B cell (primary cell): ENCODE measurements at regions not wholly inside any gene's neighbourhood (a gene's known extent, or its start where the extent isn't known, plus 50 kb on each side); places are given as distances from the start of the nearest gene placed in this dataset.

Experiments
- ATAC-seq: fragments of 200-7000 bp; cut with Tn5 transposase; one replicate; pipeline ENCODE4 v1.10.0; 2021; ENCODE audit warnings: low read depth, mild to moderate bottlenecking, moderate number of reproducible peaks, moderate library complexity
- CTCF ChIA-PET: fragments of 350-600 bp; sonication (Branson Sonifier 250); formaldehyde crosslinking; loops from one replicate; lab custom pipeline; 2021; ENCODE audit warnings: antibody characterized with exemption, inconsistent platforms; lab: Charles Lee
- POLR2A ChIA-PET: fragments of 350-600 bp; sonication (Branson Sonifier 250); formaldehyde crosslinking; loops from one replicate; lab custom pipeline; 2021; ENCODE audit warnings: antibody characterized with exemption; lab: Charles Lee
- DNase-seq: peaks from one replicate; pipeline ENCODE4 v3.0.0; 2013
- H2AFZ ChIP-seq: 2 replicates; pipeline ENCODE4 v1.6.1; 2012; ENCODE audit warnings: mild to moderate bottlenecking, low read depth, low read length; ENCODE audit not compliant: insufficient read depth, poor library complexity, severe bottlenecking
- H3K27ac ChIP-seq, 2 donors: 1 replicate in 1 of 2; 2 replicates in 1 of 2; pipeline ENCODE4 v1.5.1; 2012 to 2013; ENCODE audit warnings: low read length in 2 of 2, mild to moderate bottlenecking in 2 of 2, moderate library complexity in 1 of 2
- H3K27me3 ChIP-seq, 4 experiments: fragments of 200-600 bp in 1 of 4; sonication (generic) in 1 of 4; replicated peaks in 1 of 4; 1 replicate in 2 of 4; 2 replicates in 2 of 4; pipeline versions ENCODE4 v1.6.1 to v1.7.0; 2013 to 2016; ENCODE audit warnings: low read length in 3 of 4, mild to moderate bottlenecking in 2 of 4, mixed read lengths in 1 of 4, moderate library complexity in 1 of 4; ENCODE audit not compliant: insufficient read depth in 4 of 4, control insufficient read depth in 3 of 4; ENCODE audit errors: control extremely low read depth in 1 of 4
- H3K36me3 ChIP-seq, 2 experiments: replicated peaks in 1 of 2; 1 replicate in 1 of 2; 2 replicates in 1 of 2; pipeline versions ENCODE4 v1.6.1 to v1.7.1; 2013; ENCODE audit warnings: low read length in 1 of 2; ENCODE audit not compliant: insufficient read depth in 2 of 2, control insufficient read depth in 1 of 2; ENCODE audit errors: control extremely low read depth in 1 of 2, extremely low read depth in 1 of 2
- H3K4me1 ChIP-seq, 2 donors: fragments of 200-600 bp in 1 of 2; sonication (generic) in 1 of 2; 1 replicate in 1 of 2; 2 replicates in 1 of 2; pipeline versions ENCODE4 v1.5.1 to v1.6.1; 2013 to 2017; ENCODE audit warnings: low read length in 2 of 2; ENCODE audit not compliant: control insufficient read depth in 2 of 2, insufficient read depth in 2 of 2
- H3K4me2 ChIP-seq: replicated peaks from 2 replicates; pipeline ENCODE3; 2012; ENCODE audit warnings: mild to moderate bottlenecking, low read depth, low read length; ENCODE audit not compliant: poor library complexity, severe bottlenecking
- H3K4me3 ChIP-seq, 5 experiments: fragments of 200-600 bp in 1 of 5; sonication (generic) in 1 of 5; 1 replicate in 3 of 5; 2 replicates in 2 of 5; pipeline versions ENCODE4 v1.5.1 to v1.7.0; 2011 to 2016; ENCODE audit warnings: low read length in 4 of 5, mild to moderate bottlenecking in 4 of 5, low read depth in 2 of 5, control low read depth in 1 of 5, moderate library complexity in 1 of 5; ENCODE audit not compliant: insufficient read depth in 1 of 5; ENCODE audit errors: control extremely low read depth in 1 of 5, extremely low read depth in 1 of 5
- H3K79me2 ChIP-seq: fragments of 200-600 bp; sonication (generic); one replicate; pipeline ENCODE4 v1.6.0; 2016; ENCODE audit warnings: low read length; ENCODE audit not compliant: control insufficient read depth, insufficient read depth
- H3K9ac ChIP-seq: fragments of 200-600 bp; sonication (generic); 2 replicates; pipeline ENCODE4 v1.6.1; 2017; ENCODE audit warnings: mild to moderate bottlenecking, low read length, moderate library complexity
- H3K9me3 ChIP-seq, 3 donors: one replicate each; pipeline versions ENCODE4 v1.6.1 to v1.7.1; 2013; ENCODE audit warnings: low read length in 2 of 3; ENCODE audit not compliant: control insufficient read depth in 2 of 3, insufficient read depth in 1 of 3; ENCODE audit errors: control extremely low read depth in 1 of 3
- H4K20me1 ChIP-seq: 2 replicates; pipeline ENCODE4 v1.6.0; 2012; ENCODE audit warnings: mild to moderate bottlenecking, low read length; ENCODE audit not compliant: insufficient read depth, control insufficient read depth, poor library complexity, severe bottlenecking
- H3K27ac Mint-ChIP-seq: one replicate; pipeline ENCODE4 v1.8.0; 2021; ENCODE audit warnings: mixed read lengths
- H3K27me3 Mint-ChIP-seq: one replicate; pipeline ENCODE4 v1.8.0; 2021; ENCODE audit warnings: mixed read lengths
- H3K4me1 Mint-ChIP-seq: one replicate; pipeline ENCODE4 v1.8.0; 2021; ENCODE audit warnings: mixed read lengths
- H3K4me3 Mint-ChIP-seq: one replicate; pipeline ENCODE4 v1.8.0; 2021; ENCODE audit warnings: mixed read lengths
- H3K9me3 Mint-ChIP-seq: one replicate; pipeline ENCODE4 v1.8.0; 2022; ENCODE audit warnings: mixed read lengths; ENCODE audit not compliant: insufficient read depth
- CTCF ChIP-seq: fragments of 200-600 bp; IDR thresholded peaks from one replicate; pipeline ENCODE4 v1.8.0; 2022; ENCODE audit warnings: antibody characterized with exemption, mild to moderate bottlenecking
- EZH2 ChIP-seq: IDR thresholded peaks from 2 replicates; pipeline ENCODE4 v1.6.1; 2012; ENCODE audit warnings: borderline replicate concordance, low read depth, mild to moderate bottlenecking, moderate library complexity, low read length; ENCODE audit not compliant: insufficient read depth, poor library complexity, severe bottlenecking
- WGBS: methylation state at CpG from one replicate; pipeline ENCODE4 v1.1.5; 2013; ENCODE audit warnings: missing lambda C conversion rate; ENCODE audit not compliant: insufficient coverage; 5-methylcytosine and 5-hydroxymethylcytosine counted together
- intact Hi-C: fragments of 100-400 bp; cut with micrococcal nuclease; formaldehyde crosslinking; loops from one replicate; pipeline ENCODE4 v1.10.0; 2022

GRCh38 chr21:31536138-31536537 is 123.4 kb upstream of the SOD1 start:
- CTCF ChIA-PET: no interaction called here
- POLR2A ChIA-PET: no interaction called here
- no peak for DNase-seq
- Mint-ChIP-seq H3K27me3 (no peaks in the 10 kb centered on the region), H3K9me3 (no peaks in the 10 kb centered on the region), H3K4me1 (no peaks in the 10 kb centered on the region), H3K4me3 (no peak overlapping the region), H3K27ac (no peak overlapping the region)
- Histone ChIP-seq H3K9me3 (no peaks in the 10 kb centered on the region), H3K4me3 (no peak overlapping the region), H3K79me2 (no peaks in the 10 kb centered on the region), H2AFZ (no peak overlapping the region), H3K4me2 (no peak overlapping the region), H4K20me1 (no peaks in the 10 kb centered on the region), H3K36me3 (no peaks in the 10 kb centered on the region), H3K27me3 (no peaks in the 10 kb centered on the region), H3K27ac (no peak overlapping the region), H3K4me1 (no peaks in the 10 kb centered on the region), H3K9ac (no peak overlapping the region)
- TF ChIP-seq CTCF: no peak
- no peak for TF ChIP-seq EZH2
- intact Hi-C loops: no loop called here
- WGBS: 92% methylated on average over 4 of the region's 8 CpGs
- no peak for ATAC-seq

GRCh38 chr21:31531967-31532366 is 127.5 kb upstream of the SOD1 start:
- Histone ChIP-seq H3K4me1 (no peaks in the 10 kb centered on the region), H3K9ac (no peak overlapping the region), H3K4me2 (no peak overlapping the region), H2AFZ (no peak overlapping the region), H3K36me3 (no peaks in the 10 kb centered on the region), H3K79me2 (no peaks in the 10 kb centered on the region), H3K9me3 (no peaks in the 10 kb centered on the region), H3K27me3 (no peaks in the 10 kb centered on the region), H4K20me1 (no peaks in the 10 kb centered on the region), H3K4me3 (no peak overlapping the region), H3K27ac (no peak overlapping the region)
- CTCF ChIA-PET: no interaction called here
- Mint-ChIP-seq H3K27ac (no peak overlapping the region), H3K27me3 (no peaks in the 10 kb centered on the region), H3K4me3 (no peak overlapping the region), H3K4me1 (no peaks in the 10 kb centered on the region), H3K9me3 (no peaks in the 10 kb centered on the region)
- intact Hi-C loops: no loop called here
- TF ChIP-seq CTCF: no peak
- no peak for TF ChIP-seq EZH2
- WGBS: 100% methylated on average over 1 of the region's 1 CpG
- DNase-seq (no peak), ATAC-seq (no peak)
- POLR2A ChIA-PET: no interaction called here
